ENCODE measurements at regions not wholly inside any gene's neighbourhood (a gene's known extent, or its start where the extent isn't known, plus 50 kb on each side); places are given as distances from the start of the nearest gene placed in this dataset.

DNA sequence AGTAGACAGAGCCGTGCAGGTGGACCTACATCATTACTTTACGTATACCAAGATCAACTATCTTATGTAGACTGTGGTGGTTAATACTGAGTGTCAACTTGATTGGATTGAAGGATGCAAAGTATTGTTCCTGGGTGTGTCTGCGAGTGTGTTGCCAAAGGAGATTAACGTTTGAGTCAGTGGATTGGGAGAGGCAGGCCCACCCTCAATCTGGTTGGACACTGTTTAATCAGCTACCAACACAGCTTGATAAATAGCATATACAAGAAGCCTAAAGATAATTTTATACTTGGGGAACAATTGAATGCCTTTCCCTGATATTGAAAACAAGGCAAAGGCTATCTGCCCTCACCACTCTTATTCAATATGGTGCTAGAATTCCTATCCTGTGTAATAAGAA lies 604.2 kb upstream of the ZEB2 start:
- no peak for DNase-seq

DNA sequence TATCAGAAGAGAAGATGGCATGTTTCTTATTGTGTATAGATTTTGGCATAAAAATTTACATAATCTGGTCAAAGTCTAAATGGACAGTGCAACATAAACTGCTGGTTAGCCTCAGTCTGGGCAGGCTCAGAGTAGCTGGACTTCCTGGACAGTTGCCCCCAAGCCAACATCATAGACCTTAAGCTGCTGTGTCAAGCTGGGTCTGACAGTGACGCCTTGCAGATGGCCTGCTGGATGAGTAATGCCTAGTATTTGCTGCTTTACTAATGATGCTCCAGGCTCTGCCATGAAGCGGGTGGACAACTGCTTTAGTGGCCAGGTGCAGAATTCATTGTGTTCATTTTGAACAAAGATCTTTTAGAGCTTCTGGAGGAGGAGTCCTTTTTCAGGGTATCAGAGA lies 603.7 kb upstream of the ZEB2 start:
- DNase-seq: no peak

DNA sequence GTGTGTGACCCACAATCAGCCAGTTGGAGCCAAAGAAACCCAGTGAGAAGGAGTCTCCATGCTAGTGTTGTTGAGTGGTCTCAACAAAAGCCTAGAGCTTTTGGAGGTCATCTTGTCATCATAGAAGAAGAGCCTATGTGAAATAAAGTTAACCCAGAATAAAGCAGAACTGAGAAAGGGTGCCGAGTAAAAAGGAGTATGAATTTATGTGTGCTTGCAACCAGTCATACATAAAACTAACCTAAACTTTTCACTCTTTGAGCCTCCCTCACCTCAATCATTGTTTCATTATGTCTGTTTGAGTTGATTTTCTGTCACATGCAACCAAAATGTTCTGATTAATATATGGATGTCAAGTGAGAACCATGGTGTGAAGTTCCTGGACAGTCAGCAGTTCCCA lies 599.3 kb upstream of the ZEB2 start:
- no peak for DNase-seq

DNA sequence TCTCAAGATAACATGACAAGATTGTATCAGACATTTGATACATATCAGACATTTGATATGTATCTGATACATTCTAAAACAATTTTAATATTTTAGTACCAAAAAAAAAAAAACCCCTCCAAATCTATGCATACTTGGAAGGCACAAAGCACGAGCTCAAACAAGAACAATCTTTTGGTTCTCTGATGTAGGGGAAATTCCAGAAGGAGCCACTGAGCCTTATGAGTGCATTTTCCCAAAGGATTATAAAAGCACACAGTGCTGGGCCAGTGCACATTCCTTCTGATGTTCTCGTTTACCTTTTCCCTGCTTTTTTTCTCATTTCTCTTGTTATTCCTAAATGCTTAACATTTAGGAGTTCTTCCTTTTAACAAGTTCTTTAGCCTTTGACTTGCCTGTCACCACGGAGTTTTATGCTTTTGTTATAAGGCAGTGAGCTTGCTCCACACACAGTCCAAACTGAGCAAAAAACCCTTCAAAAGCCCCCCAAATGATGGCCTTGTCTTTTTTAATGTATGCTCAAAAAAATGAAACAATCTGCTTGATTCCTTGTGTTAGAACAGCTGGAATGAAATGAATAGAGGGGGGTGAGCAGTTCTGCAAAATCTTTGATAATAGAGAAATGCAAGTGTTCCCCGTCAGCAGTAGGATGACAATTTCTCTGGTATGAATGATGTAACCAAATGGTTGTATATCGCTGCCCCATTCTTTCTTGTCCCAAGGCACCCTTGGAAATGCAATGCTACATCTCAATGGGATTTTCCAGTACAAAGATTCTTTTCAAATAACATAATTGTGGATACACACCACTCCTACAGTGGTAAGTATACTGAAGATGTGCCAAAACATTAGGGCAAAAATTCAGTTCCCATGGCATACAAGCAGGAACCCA lies 597.2 kb upstream of the ZEB2 start:
- peak; percentile 31 for DNase-seq

DNA sequence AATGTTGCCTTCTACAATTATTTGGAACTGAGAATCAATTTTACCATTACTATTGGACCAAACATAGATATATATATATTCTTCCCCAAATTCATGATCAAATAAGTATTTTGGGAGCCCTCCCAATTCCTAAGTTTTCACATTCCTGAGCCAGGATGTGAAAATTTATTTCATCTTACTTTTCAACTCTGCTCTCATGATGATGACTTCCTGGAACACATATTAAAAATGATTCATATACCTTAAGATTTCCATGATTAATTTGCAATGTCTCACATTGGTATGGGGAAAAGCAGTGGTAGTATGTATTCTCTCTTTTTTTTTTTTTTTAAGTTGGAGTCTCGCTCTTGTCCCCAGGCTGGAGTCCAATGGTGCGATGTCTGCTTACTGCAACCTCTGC lies 596.1 kb upstream of the ZEB2 start:
- no peak for DNase-seq

DNA sequence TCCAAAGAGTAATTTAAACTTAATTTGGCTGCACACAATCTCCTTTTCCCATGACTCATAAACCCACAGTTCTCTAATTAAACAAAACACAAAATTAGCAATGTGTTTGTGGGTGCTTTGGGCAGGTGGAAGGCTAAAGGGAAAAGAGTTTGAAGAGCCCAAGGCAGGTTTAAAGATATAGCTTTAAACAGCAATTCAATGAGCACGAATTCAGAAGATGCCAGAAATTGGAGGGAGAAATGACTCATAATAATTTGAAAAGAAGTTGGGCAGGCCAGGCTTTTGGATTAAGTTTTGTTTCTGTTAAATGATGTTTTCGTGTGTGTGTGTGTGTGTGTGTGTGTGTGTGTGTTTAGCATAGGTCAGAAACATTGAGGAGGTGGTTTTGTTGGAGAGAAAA lies 594.8 kb upstream of the ZEB2 start:
- no peak for DNase-seq

DNA sequence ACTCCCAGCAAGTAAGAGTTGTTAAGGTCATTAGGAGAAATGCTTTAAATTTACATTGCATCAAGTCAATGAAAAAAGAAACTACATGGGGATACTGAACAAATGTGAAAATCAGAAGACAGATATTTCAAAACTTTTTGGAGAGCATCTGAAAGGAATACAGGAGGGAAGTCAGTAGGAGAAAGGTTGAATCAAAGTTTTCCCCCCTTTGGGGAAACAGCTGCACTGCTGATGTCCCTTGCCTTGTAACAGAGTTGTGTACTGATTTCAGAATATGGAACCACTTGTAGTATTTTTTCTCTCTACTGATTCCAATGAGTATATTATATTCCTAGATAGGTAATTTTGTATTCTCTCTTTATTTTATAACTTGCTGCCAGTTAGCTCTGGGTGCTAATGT lies 592.5 kb upstream of the ZEB2 start:
- DNase-seq: peak; percentile 30

DNA sequence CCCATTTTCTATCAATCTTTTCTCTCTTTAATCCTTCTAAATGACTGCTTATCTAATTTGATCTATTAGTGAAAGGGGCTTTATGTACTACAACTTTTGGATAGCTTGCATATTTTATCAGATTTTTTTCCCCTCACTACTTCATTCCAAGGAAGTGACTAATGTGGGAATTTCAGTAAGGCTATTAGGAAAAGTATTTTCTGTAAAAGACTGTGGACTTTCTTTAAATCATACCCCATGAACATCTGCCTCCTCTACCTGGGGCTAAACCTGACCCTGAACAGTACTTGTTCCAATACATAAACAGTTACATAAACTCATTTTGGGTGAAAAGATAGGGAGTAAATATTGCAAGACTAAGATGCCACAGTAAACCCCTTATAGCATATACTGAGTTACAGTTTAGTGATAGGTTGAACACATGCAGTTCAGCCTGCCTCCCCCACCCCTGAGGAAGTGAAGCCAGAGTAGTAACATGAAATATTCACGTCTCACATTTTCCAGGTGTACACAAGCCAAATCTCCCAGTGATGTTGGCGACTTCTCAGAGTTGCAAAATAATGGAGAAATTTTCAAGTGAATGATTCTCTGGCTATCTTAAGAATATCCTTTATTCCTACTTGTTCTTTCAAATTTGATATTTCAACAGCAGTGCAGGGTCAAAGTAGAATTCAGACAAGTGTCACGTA lies 590.9 kb upstream of the ZEB2 start:
- no peak for DNase-seq

DNA sequence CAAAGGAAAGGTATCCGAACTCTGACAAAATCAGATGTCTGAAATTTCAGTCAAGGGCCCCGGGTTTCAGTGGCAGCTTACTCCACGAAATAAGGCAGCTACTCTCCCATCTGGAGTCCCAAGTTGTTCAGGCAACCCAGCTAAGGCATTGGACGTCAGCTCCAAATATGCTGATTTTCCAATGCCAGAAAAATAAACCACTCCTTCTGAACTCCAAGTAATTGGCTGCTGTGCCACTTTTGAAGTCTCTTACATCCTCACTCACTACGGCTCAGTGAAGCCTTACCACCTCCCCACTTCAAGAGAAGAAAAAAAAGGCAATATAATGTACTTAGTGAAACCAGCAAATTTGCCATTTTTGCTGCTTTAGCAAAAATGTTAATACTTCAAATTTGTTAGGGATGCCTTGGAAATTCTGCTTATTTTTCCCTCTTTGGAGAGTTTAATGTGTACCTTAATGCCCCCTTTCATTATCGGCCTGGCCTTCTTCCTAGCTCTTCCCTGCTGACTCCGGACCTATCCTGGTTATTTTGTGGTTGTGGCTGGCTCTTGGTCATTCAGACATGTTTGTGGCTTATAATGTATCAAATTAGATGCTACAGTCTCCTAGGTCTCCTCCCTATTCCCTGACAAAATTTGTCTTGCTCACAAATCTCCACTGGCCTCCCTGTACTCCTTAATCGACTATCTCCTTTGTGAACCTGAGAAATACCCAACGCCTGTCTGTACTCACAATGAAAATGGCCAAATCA lies 589.2 kb upstream of the ZEB2 start:
- DNase-seq: peak; percentile 29

DNA sequence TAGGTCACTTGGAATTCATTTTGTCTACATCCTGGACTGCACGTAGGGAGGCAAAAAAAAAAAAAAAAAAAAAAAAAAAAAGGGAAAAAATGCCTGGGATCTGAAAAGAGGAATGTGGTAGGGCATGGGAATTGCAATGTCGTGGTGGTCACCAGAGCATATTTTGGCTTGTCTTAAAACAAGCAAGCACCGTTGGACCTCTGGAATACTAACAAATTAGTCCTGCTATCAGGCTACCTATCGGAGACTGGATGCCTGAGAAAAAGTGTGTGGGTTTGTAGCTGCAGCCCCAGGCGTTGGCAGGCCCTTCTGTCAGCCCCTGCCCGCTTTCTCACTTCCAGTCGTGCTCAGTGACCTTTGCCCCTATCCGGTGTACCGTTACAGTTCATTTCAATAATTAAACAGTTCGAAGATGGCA lies 588.5 kb upstream of the ZEB2 start:
- DNase-seq: no peak

DNA sequence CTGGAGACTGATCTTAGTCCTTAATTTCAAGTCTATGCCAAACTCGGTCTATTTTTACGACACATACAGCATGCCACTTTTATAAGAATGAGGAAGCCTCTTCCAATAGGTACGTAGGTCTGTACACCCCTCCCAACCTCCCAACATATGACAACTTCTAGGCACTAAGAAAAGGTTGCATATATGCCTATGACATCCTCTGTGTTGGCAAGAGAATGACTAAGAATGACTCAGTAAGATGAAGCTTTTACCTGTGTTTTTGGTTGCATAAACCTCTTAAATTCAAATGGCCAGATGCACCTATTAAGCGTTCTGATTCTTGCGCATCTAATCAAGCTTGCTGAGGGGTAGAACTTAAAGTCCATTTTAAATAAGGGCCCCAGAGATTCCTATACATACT lies 586.4 kb upstream of the ZEB2 start:
- DNase-seq: no peak

DNA sequence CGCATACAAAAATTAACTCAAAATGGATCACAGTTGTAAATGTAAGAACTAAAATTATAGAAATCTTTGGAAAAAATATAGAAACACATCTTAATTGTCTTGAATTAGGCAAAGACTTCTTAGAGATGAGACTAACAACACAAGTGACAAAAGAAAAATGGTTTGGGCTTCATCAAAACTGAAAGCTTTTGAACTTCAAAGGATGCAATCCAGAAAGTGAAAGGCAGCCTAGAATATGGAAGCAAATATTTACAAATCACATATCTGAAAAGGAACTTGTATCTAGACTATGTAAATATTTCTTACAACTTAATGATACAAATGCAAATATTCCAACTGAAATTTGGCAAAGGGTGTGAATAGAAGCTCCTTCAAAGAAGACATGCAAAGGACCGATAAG lies 582.8 kb upstream of the ZEB2 start:
- DNase-seq: no peak

DNA sequence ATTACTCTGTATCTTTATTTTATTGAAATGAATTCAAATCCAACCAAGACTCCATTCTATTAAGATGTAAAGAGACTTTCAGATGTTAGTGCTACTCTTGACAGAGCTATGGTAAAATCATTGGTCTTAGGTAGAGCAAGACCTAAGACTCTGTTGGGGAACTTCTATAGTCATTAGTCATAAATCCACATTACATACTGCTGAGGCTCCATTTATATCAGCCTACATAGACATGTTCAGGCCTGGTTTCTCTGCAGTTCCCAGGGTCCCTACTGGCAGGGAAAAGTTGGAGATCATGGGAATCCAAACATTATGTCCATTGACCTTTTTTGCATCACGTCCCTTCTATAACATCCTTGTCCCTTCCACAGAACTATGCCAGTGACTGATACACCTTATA lies 580.4 kb upstream of the ZEB2 start:
- no peak for DNase-seq

DNA sequence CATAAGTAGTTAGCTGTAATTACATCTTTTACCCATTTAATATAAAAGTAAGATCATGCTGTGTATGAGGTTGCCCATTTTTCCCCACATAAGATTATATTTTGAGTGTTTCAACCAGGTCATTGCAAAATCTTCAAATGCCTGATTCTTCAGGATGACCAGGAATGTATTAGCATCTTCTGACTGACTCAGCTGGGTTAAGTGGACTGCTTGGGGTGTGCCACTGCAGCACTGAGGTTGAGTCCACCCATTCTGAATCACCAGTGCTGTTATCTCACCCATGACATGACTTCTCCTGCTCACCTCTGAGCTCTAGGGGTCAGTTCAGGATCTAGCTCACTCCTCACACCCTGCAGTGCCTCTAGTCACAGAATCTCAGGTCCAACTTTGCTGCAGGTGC lies 576.7 kb upstream of the ZEB2 start:
- no peak for DNase-seq

DNA sequence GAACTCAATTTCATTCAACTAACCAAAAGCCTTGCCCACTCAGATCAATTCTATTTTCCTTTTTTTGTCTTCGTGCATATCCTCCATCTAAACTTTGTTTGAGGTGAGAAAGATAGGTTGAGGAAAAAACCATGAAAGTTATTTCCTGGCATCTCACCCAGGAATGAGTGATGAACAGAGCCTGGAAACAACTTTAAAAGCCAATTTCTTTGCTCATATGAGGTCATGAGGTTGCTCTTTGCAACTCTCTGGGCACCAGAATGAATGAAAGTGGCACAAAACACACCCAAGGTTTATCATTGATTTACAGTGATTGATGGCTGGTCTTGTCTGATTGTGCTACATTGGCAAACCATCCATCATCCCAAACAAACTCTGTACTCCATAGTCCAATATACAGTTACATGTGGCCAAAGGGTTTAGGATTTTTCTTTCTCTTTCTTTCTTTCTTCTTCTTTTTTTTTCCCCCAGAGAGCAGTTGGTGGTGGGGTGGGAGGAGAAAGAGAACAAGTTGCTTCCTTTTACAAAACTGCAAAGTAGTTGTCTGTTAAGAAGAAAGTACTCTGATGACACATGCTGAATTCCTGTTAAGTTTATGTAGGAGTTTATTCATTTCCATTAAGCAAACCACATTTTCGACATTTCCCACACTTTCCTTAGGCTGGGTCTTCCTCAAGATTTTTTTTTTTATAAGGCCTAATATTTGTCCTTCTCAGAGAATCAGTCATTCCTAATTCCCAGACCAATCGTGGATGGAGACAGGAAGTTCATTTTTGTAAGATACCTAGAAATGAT lies 575.9 kb upstream of the ZEB2 start:
- DNase-seq: no peak

DNA sequence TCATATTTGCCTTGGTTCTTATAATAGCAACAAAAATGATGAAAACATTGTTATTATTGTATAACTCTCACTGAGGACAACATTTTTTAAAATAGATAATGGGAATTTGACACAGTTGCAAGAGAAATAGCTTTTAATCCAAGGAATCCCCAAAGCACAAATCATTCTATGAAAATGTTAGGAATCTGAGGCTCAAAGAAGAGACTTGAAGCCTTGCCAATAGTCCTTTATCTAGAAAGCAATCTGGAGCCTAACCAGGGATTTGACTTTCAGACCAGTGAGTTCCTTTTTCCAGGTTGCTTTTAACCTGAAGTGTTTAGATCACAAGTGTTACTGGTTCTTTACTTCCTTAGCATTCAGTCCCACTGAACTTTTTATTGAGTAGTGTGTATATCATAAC lies 574.5 kb upstream of the ZEB2 start:
- no peak for DNase-seq

DNA sequence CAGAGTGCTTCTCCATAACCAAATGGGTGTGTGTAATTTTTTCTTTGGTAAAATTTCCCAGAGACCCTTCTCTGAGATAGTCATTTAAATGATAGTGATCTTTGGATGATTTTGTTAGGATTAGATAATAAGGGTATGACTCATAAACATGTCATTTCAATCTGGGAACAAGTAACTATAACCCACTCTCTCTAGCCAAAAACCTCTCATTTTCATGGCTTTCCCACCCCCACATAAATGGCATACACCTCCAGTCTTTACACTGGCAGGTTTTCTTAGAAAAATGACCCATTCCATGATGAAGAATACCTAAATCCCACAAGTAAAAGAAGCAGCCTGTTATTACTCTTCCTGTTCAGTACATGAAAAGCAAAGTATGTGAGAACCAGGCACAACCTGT lies 572.0 kb upstream of the ZEB2 start:
- no peak for DNase-seq

DNA sequence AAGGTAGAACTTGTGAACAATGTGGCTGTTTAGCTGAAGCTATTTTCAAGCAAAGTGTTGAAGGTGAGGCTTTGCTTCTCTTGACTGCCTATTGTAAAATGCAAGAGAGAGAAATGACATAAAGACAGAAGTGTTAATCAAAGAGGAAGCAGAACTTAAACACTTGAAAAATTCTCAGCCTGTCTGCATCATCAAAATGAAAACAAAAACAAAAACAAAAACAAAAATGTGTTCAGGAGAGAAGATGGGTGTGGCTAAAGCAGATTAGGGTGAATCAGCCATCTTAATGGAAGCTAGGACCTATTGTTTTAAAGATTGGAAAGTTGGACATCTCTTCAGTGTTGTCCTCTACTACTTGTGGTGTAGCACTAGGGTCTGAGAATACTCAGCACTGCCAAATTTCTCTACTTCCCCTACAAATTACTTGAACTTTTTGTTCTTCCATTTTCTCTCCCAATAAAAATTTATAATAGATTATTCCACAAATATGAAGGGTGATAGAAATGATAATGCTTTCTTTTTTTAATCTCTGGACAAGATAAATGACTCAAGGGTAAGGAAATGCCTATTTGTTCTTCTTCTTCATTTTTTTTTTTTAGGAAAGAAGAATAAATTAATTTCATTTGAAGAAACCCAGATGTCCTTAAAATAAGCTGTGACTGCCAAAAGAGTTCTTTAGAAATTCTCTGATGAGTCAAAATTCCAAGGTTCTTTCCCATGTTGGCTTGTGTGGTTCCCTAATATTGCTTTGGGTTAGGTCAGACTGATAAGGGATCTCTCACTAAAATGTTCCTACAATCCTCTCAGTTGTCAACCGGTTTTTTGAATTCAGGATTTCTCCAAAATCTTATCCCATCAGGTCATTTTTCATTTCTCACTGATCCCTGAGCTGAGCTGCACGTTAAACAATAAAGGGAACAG lies 571.2 kb upstream of the ZEB2 start:
- no peak for DNase-seq

DNA sequence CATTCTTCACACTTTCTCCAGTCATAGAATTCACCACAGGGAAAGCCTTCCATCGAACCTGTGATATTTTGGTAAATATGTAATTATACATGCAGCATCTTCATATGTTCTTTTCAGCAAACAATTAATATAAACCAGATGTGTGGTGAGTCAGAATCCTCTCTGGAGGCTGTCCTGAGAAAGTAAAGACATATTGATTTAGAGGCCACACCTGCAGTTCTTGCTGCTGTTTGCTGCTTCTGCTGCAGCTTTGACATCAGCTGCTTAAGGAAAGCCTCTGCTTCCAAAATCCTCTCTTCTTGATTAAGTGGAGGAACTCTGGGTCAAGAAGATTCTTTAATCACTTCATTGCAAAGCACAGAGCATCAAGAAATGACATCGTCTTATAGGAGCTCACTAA lies 568.8 kb upstream of the ZEB2 start:
- peak; percentile 30 for DNase-seq

DNA sequence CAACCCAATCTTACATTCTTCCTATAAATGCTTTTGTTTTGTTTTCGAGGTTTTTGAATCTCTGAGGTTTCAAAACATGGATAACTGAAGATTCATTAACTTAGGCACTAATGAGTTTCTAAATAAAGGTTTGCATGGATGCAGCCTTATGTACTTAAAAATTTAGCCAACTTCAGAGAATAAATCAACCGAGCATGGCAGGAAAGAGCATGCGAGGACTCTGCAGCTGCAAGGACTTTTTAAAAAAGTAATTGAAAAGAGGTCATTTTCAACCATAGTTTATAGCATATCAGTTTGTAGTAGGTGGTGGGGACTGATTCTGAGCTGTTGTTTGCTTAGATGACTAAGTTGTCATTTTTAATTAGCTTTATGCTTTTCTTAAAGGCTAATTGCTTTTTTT lies 567.0 kb upstream of the ZEB2 start:
- no peak for DNase-seq

DNA sequence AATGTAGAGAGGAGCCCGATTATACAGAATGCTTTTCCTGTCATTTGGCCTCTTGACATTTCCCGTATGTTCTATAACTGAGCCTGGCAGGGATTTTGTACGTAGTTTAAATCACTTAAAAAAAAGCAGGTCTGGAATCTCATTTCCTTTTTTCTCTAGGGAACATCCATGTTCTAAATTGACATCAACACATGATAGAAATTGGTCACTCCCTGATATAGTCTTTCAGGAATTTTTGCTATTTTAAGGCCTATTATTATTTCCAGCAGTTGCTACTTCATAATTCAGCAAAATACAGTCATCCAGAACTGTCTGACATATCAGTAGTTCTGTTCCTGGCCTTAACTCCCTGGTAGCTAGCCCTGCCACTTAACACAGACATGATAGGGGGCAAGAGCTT lies 565.7 kb upstream of the ZEB2 start:
- no peak for DNase-seq

DNA sequence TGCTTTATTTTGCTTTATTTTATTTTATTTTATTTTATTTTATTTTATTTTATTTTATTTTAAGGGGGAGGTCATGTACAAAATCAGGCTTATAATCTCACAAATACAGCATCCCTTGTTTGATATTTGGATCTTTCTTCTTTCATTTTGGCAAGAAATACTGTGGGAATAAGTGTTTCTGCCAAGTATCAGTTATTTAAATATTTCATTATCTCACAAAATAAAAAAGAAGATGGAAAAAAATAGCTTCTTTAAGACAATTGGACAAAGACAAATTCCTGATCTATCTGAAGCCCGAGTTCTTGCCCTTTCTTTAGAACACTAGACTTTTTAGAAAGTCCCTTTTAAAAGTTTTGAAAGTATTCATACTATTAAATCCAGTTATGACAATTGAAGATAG lies 560.5 kb upstream of the ZEB2 start:
- no peak for DNase-seq
